WTC11 (cell line): ENCODE measurements at regions not wholly inside any gene's neighbourhood (a gene's known extent, or its start where the extent isn't known, plus 50 kb on each side); places are given as distances from the start of the nearest gene placed in this dataset.

Experiments
- ATAC-seq: fragments of 200-7000 bp; cut with Tn5 transposase; 2 replicates; pipeline ENCODE4 v1.10.0; 2021; ENCODE audit warnings: mild to moderate bottlenecking, moderate library complexity
- CTCF ChIA-PET: fragments of 300-600 bp; sonication (Branson Sonifier 250); formaldehyde crosslinking; loops from one replicate; lab custom pipeline; 2021; ENCODE audit warnings: antibody characterized with exemption; lab: Charles Lee
- POLR2A ChIA-PET: fragments of 350-600 bp; sonication (Branson Sonifier 250); formaldehyde crosslinking; loops from one replicate; lab custom pipeline; 2021; ENCODE audit warnings: antibody characterized with exemption; lab: Charles Lee
- DNase-seq: peaks from one replicate; pipeline ENCODE4 v3.0.0; 2021; ENCODE audit warnings: low spot score
- H3K27ac Mint-ChIP-seq: 2 replicates; pipeline ENCODE4 v1.8.0; 2021; ENCODE audit warnings: mixed read lengths
- H3K27me3 Mint-ChIP-seq: 2 replicates; pipeline ENCODE4 v1.8.0; 2021; ENCODE audit warnings: low read depth, mild to moderate bottlenecking, moderate library complexity, mixed read lengths
- H3K36me3 Mint-ChIP-seq: 2 replicates; pipeline ENCODE4 v1.8.0; 2021; ENCODE audit warnings: mixed read lengths
- H3K4me1 Mint-ChIP-seq: 2 replicates; pipeline ENCODE4 v1.8.0; 2022; ENCODE audit warnings: mixed read lengths
- H3K4me3 Mint-ChIP-seq: 2 replicates; pipeline ENCODE4 v1.8.0; 2021; ENCODE audit warnings: mild to moderate bottlenecking, moderate library complexity, mixed read lengths
- H3K9me3 Mint-ChIP-seq: 2 replicates; pipeline ENCODE4 v1.8.0; 2021; ENCODE audit warnings: mixed read lengths
- ATF6 ChIP-seq: sonication (generic); formaldehyde crosslinking; IDR thresholded peaks from 2 replicates; pipeline ENCODE4 v1.8.1; 2023; ENCODE audit warnings: mild to moderate bottlenecking, missing genetic modification reagents
- CREM ChIP-seq: sonication (generic); formaldehyde crosslinking; IDR thresholded peaks from 2 replicates; pipeline ENCODE4 v1.8.1; 2022; ENCODE audit warnings: mild to moderate bottlenecking, missing genetic modification reagents, moderate library complexity
- ESRRA ChIP-seq: sonication (generic); formaldehyde crosslinking; IDR thresholded peaks from 2 replicates; pipeline ENCODE4 v1.8.1; 2022; ENCODE audit warnings: mild to moderate bottlenecking, missing genetic modification reagents, borderline replicate concordance
- ETV6 ChIP-seq: sonication (generic); formaldehyde crosslinking; IDR thresholded peaks from 2 replicates; pipeline ENCODE4 v1.8.1; 2022; ENCODE audit warnings: mild to moderate bottlenecking, missing genetic modification reagents
- GRHL2 ChIP-seq: fragments of 250-450 bp; sonication (Bioruptor Pico); IDR thresholded peaks from 2 replicates; pipeline ENCODE4 v1.8.0; 2022; ENCODE audit warnings: mild to moderate bottlenecking, moderate library complexity; ENCODE audit not compliant: insufficient replicate concordance, severe bottlenecking
- JAZF1 ChIP-seq: fragments of 250-450 bp; sonication (Bioruptor Pico); IDR thresholded peaks from 2 replicates; pipeline ENCODE4 v1.9.0; 2021; ENCODE audit warnings: moderate library complexity, mild to moderate bottlenecking, inconsistent platforms
- KAT7 ChIP-seq: sonication (generic); formaldehyde crosslinking; IDR thresholded peaks from 2 replicates; pipeline ENCODE4 v1.8.1; 2023; ENCODE audit warnings: missing genetic modification reagents, mild to moderate bottlenecking, borderline replicate concordance
- MXD4 ChIP-seq: fragments of 250-450 bp; sonication (Bioruptor Pico); IDR thresholded peaks from 2 replicates; pipeline ENCODE4 v1.8.0; 2021; ENCODE audit warnings: mild to moderate bottlenecking, moderate library complexity, borderline replicate concordance
- NFE2L1 ChIP-seq: sonication (generic); formaldehyde crosslinking; IDR thresholded peaks from 2 replicates; pipeline ENCODE4 v1.8.1; 2023; ENCODE audit warnings: missing genetic modification reagents
- NR2C2 ChIP-seq: sonication (generic); formaldehyde crosslinking; IDR thresholded peaks from 2 replicates; pipeline ENCODE4 v1.8.0; 2022; ENCODE audit warnings: mild to moderate bottlenecking, missing genetic modification reagents
- PREB ChIP-seq: sonication (generic); formaldehyde crosslinking; IDR thresholded peaks from 2 replicates; pipeline ENCODE4 v1.8.1; 2022; ENCODE audit warnings: mild to moderate bottlenecking, missing genetic modification reagents, moderate library complexity, borderline replicate concordance
- RELA ChIP-seq: sonication (generic); formaldehyde crosslinking; IDR thresholded peaks from 2 replicates; pipeline ENCODE4 v1.8.1; 2022; ENCODE audit warnings: missing genetic modification reagents, mild to moderate bottlenecking, borderline replicate concordance
- RORB ChIP-seq: fragments of 250-450 bp; sonication (Bioruptor Pico); IDR thresholded peaks from 2 replicates; pipeline ENCODE4 v1.9.0; 2021; ENCODE audit warnings: mild to moderate bottlenecking
- TEAD1 ChIP-seq: sonication (generic); formaldehyde crosslinking; IDR thresholded peaks from 2 replicates; pipeline ENCODE4 v1.8.0; 2022; ENCODE audit warnings: mild to moderate bottlenecking, missing genetic modification reagents
- ZNF263 ChIP-seq: sonication (generic); formaldehyde crosslinking; IDR thresholded peaks from 2 replicates; pipeline ENCODE4 v1.8.1; 2022; ENCODE audit warnings: low read depth, mild to moderate bottlenecking, moderate library complexity, missing genetic modification reagents
- ZNF396 ChIP-seq: fragments of 250-450 bp; sonication (Bioruptor Pico); IDR thresholded peaks from 2 replicates; pipeline ENCODE4 v1.8.0; 2021; ENCODE audit warnings: mild to moderate bottlenecking, moderate library complexity, borderline replicate concordance
- ZNF671 ChIP-seq: fragments of 250-450 bp; sonication (Bioruptor Pico); IDR thresholded peaks from 2 replicates; pipeline ENCODE4 v1.8.0; 2021; ENCODE audit warnings: mild to moderate bottlenecking
- TF ChIP-seq, protein P1 (sequence below): sonication (generic); formaldehyde crosslinking; IDR thresholded peaks from 2 replicates; pipeline ENCODE4 v1.8.0; 2022; ENCODE audit warnings: mild to moderate bottlenecking, missing genetic modification reagents
- TF ChIP-seq, protein P2 (sequence below): sonication (generic); formaldehyde crosslinking; IDR thresholded peaks from 2 replicates; pipeline ENCODE4 v1.8.1; 2022; ENCODE audit warnings: missing genetic modification reagents, borderline replicate concordance
- TF ChIP-seq, protein P3 (sequence below): sonication (generic); formaldehyde crosslinking; IDR thresholded peaks from 2 replicates; pipeline ENCODE4 v1.8.0; 2022; ENCODE audit warnings: mild to moderate bottlenecking, missing genetic modification reagents
- TF ChIP-seq, protein P4 (sequence below): sonication (generic); formaldehyde crosslinking; IDR thresholded peaks from 2 replicates; pipeline ENCODE4 v1.8.1; 2023; ENCODE audit warnings: mild to moderate bottlenecking, missing genetic modification reagents
- TF ChIP-seq, protein P5 (sequence below): sonication (generic); formaldehyde crosslinking; conservative IDR thresholded peaks from 2 replicates; pipeline ENCODE4 v1.8.1; 2022; ENCODE audit warnings: mild to moderate bottlenecking, missing genetic modification reagents

- H3K4me1 Mint-ChIP-seq, result no peaks in the 10 kb centered on the region
- ATAC-seq, result no peak
- no peak overlapping the region for H3K4me3 Mint-ChIP-seq
- TF ChIP-seq RELA (CRISPR knock-in tag), result no peak
- no peak for TF ChIP-seq ETV6
- ChIA-PET CTCF (no interaction called here), POLR2A (no interaction called here)
- DNase-seq, result no peak
- H3K27me3 Mint-ChIP-seq, result peaks cover 18% of the 10 kb centered on the region
- peaks cover 86% of the 10 kb centered on the region for H3K9me3 Mint-ChIP-seq
- no peak overlapping the region for H3K27ac Mint-ChIP-seq
- peaks cover 84% of the 10 kb centered on the region for H3K36me3 Mint-ChIP-seq
These were observed 440.2 kb downstream of the GLRX3 start for GRCh38 chr10:130576427-130576826.

DNA sequence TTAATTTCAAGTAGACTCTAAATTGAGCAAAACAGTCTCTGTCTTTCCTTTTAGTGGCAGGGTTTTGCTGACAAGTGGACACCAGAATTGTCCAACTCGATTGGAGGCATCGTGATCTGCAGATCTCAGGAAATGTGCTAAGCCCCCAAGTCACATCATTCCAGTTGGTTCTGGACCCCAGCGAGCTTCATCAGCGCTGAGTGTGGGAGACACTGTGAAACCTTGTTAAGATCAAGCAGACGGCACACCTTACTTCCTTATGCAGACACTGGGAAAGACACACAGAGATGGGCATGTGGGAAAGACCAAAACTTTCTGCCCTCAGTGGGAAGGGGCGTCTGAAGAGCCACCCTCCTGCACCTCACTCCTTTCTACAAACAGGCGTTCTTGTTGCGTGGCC lies 440.8 kb downstream of the GLRX3 start:
- DNase-seq, result no peak
- Mint-ChIP-seq H3K9me3 (peaks cover 86% of the 10 kb centered on the region), H3K4me3 (no peak overlapping the region), H3K36me3 (peaks cover 85% of the 10 kb centered on the region), H3K27ac (no peak overlapping the region), H3K4me1 (no peaks in the 10 kb centered on the region), H3K27me3 (peaks cover 18% of the 10 kb centered on the region)
- ChIA-PET CTCF (no interaction called here), POLR2A (no interaction called here)
- no peak for ATAC-seq
- TF ChIP-seq, protein P1, sequence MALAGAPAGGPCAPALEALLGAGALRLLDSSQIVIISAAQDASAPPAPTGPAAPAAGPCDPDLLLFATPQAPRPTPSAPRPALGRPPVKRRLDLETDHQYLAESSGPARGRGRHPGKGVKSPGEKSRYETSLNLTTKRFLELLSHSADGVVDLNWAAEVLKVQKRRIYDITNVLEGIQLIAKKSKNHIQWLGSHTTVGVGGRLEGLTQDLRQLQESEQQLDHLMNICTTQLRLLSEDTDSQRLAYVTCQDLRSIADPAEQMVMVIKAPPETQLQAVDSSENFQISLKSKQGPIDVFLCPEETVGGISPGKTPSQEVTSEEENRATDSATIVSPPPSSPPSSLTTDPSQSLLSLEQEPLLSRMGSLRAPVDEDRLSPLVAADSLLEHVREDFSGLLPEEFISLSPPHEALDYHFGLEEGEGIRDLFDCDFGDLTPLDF (CRISPR knock-in tag), result no peak
- TF ChIP-seq, protein P2, sequence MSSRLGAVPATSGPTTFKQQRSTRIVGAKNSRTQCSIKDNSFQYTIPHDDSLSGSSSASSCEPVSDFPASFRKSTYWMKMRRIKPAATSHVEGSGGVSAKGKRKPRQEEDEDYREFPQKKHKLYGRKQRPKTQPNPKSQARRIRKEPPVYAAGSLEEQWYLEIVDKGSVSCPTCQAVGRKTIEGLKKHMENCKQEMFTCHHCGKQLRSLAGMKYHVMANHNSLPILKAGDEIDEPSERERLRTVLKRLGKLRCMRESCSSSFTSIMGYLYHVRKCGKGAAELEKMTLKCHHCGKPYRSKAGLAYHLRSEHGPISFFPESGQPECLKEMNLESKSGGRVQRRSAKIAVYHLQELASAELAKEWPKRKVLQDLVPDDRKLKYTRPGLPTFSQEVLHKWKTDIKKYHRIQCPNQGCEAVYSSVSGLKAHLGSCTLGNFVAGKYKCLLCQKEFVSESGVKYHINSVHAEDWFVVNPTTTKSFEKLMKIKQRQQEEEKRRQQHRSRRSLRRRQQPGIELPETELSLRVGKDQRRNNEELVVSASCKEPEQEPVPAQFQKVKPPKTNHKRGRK (CRISPR knock-in tag), result no peak
- TF ChIP-seq ESRRA (CRISPR knock-in tag) (no peak), JAZF1 (CRISPR knock-in tag) (no peak), KAT7 (CRISPR knock-in tag) (no peak)
- TF ChIP-seq, protein P3, sequence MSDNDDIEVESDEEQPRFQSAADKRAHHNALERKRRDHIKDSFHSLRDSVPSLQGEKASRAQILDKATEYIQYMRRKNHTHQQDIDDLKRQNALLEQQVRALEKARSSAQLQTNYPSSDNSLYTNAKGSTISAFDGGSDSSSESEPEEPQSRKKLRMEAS, result no peak
- TF ChIP-seq, protein P4, sequence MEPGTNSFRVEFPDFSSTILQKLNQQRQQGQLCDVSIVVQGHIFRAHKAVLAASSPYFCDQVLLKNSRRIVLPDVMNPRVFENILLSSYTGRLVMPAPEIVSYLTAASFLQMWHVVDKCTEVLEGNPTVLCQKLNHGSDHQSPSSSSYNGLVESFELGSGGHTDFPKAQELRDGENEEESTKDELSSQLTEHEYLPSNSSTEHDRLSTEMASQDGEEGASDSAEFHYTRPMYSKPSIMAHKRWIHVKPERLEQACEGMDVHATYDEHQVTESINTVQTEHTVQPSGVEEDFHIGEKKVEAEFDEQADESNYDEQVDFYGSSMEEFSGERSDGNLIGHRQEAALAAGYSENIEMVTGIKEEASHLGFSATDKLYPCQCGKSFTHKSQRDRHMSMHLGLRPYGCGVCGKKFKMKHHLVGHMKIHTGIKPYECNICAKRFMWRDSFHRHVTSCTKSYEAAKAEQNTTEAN (CRISPR knock-in tag), result no peak

GRCh38 chr10:130578532-130579289 lies 442.5 kb downstream of the GLRX3 start:
- Mint-ChIP-seq H3K9me3 (peaks cover 84% of the 10 kb centered on the region), H3K36me3 (peaks cover 82% of the 10 kb centered on the region), H3K4me1 (no peaks in the 10 kb centered on the region), H3K4me3 (no peak overlapping the region), H3K27me3 (peaks cover 18% of the 10 kb centered on the region), H3K27ac (no peak overlapping the region)
- ATAC-seq, result no peak
- DNase-seq, result no peak
- POLR2A ChIA-PET, result no interaction called here
- CTCF ChIA-PET, result no interaction called here
- no peak for TF ChIP-seq NFE2L1
- no peak for TF ChIP-seq MXD4 (CRISPR knock-in tag)
- TF ChIP-seq, protein P5, sequence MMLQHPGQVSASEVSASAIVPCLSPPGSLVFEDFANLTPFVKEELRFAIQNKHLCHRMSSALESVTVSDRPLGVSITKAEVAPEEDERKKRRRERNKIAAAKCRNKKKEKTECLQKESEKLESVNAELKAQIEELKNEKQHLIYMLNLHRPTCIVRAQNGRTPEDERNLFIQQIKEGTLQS (CRISPR knock-in tag), result no peak
- TF ChIP-seq GRHL2, result no peak
- no peak for TF ChIP-seq TEAD1 (CRISPR knock-in tag)
- TF ChIP-seq, protein P1 (CRISPR knock-in tag), result no peak
- no peak for TF ChIP-seq CREM
- no peak for TF ChIP-seq ESRRA (CRISPR knock-in tag)
- TF ChIP-seq RORB (CRISPR knock-in tag), result no peak
- TF ChIP-seq ZNF671 (CRISPR knock-in tag), result no peak
- no peak for TF ChIP-seq ATF6 (CRISPR knock-in tag)
- TF ChIP-seq PREB (CRISPR knock-in tag), result no peak
- TF ChIP-seq NR2C2, result no peak
- no peak for TF ChIP-seq ZNF396 (CRISPR knock-in tag)
- no peak for TF ChIP-seq ZNF263 (CRISPR knock-in tag)
